Glutamatergic neuron (in vitro differentiated cells): ENCODE measurements at regions not wholly inside any gene's neighbourhood (a gene's known extent, or its start where the extent isn't known, plus 50 kb on each side); places are given as distances from the start of the nearest gene placed in this dataset.

Experiments
- DNase-seq: peaks from one replicate; pipeline ENCODE4 v3.0.0; 2022
- H3K27ac Mint-ChIP-seq: one replicate; pipeline ENCODE4 v1.8.0; 2020; ENCODE audit warnings: mild to moderate bottlenecking, mixed read lengths, inconsistent platforms; ENCODE audit not compliant: unreplicated experiment
- H3K27me3 Mint-ChIP-seq: one replicate; pipeline ENCODE4 v1.8.0; 2020; ENCODE audit warnings: mild to moderate bottlenecking, moderate library complexity, mixed read lengths, inconsistent platforms; ENCODE audit not compliant: unreplicated experiment
- H3K36me3 Mint-ChIP-seq: one replicate; pipeline ENCODE4 v1.8.0; 2020; ENCODE audit warnings: mild to moderate bottlenecking, mixed read lengths, inconsistent platforms; ENCODE audit not compliant: unreplicated experiment
- H3K4me1 Mint-ChIP-seq: one replicate; pipeline ENCODE4 v1.8.0; 2020; ENCODE audit warnings: mild to moderate bottlenecking, low read depth, mixed read lengths, inconsistent platforms; ENCODE audit not compliant: unreplicated experiment
- H3K4me3 Mint-ChIP-seq: one replicate; pipeline ENCODE4 v1.8.0; 2020; ENCODE audit warnings: mild to moderate bottlenecking, mixed read lengths, inconsistent platforms; ENCODE audit not compliant: unreplicated experiment
- H3K9me3 Mint-ChIP-seq: one replicate; pipeline ENCODE4 v1.8.0; 2020; ENCODE audit warnings: mild to moderate bottlenecking, moderate library complexity, mixed read lengths, inconsistent platforms; ENCODE audit not compliant: unreplicated experiment
- TF ChIP-seq, protein P1 (sequence below): fragments of 200-600 bp; sonication (generic); IDR thresholded peaks from one replicate; pipeline ENCODE4 v1.5.0; 2021; ENCODE audit not compliant: partially characterized antibody, unreplicated experiment

DNA sequence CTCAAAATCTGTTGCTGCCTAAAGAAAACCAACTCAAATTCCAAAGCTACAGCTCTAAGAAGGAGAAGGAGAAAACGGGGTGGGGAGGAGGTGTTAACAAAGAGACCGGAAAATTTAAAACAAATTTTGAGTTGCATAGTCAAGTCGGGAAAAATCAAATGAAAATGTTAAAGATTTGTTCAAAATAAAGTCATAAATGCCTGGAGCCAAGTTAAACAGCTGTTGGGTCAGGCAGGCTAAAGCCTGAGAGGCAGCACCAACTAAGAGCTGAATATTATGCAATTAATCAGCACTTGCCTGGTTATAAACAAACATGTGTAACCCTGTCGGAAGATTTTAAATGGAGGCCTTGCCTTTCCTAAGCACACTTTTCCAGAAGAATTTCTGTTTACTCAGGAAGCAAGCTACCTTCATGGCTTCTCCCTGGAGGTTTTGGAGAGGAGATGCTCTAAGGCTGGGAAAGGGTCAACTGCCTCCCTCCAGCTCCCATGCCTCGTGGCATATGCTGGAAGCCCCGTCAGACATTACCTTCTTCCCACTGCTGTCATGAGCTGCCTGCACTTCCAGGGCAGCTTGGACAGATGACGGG is 270.5 kb downstream of the DMRT2 start:
- TF ChIP-seq, protein P1, sequence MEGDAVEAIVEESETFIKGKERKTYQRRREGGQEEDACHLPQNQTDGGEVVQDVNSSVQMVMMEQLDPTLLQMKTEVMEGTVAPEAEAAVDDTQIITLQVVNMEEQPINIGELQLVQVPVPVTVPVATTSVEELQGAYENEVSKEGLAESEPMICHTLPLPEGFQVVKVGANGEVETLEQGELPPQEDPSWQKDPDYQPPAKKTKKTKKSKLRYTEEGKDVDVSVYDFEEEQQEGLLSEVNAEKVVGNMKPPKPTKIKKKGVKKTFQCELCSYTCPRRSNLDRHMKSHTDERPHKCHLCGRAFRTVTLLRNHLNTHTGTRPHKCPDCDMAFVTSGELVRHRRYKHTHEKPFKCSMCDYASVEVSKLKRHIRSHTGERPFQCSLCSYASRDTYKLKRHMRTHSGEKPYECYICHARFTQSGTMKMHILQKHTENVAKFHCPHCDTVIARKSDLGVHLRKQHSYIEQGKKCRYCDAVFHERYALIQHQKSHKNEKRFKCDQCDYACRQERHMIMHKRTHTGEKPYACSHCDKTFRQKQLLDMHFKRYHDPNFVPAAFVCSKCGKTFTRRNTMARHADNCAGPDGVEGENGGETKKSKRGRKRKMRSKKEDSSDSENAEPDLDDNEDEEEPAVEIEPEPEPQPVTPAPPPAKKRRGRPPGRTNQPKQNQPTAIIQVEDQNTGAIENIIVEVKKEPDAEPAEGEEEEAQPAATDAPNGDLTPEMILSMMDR, result no peak

DNA sequence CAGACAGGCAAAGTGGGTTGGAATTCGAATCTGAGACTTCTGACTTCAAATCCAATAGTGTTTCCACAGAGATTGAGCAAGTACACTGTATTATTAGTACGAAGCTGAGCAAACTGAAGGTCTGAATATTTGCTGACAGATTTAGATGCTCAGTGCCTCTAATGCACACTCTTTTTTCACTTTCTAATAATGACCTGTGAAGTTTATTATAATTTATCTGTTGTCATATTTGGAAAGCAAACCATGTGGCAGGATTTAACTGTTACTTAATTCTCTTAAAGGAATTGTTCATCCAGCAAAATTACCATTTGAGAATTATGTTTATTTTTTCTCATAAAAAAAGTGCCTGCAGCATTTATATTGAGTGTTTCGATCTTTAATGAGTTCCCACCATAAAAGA is 277.3 kb downstream of the DMRT2 start:
- no peak for DNase-seq
- Mint-ChIP-seq H3K4me1 (no peaks in the 10 kb centered on the region), H3K27ac (no peak overlapping the region), H3K27me3 (no peaks in the 10 kb centered on the region), H3K36me3 (no peaks in the 10 kb centered on the region), H3K9me3 (no peaks in the 10 kb centered on the region), H3K4me3 (no peak overlapping the region)
- TF ChIP-seq, protein P1, result no peak

More for the DNA sequence above, 270.5 kb downstream of the DMRT2 start:
- Mint-ChIP-seq H3K9me3 (no peaks in the 10 kb centered on the region), H3K4me1 (peaks cover 4% of the 10 kb centered on the region), H3K27me3 (no peaks in the 10 kb centered on the region), H3K4me3 (no peak overlapping the region), H3K36me3 (no peaks in the 10 kb centered on the region), H3K27ac (no peak overlapping the region)
- no peak for DNase-seq

DNA sequence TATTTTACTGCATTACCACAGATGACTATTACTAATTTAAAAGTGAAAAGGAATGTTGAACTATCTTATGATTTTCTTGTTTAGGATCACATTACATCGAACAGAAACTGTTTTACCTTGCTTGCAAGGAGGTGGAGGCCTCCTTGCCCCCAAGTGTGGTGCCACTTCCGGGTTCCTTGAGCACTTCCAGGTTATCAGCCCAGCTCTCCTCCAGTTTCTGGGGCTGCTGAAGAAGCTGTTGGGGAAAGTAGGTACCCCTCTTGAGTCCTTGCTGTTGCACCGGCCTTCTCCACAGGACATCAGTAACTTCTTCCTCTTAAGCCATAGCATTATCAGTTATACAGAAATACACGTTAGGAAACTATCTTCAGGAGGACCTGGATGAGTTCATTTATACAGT is 278.2 kb downstream of the DMRT2 start:
- Mint-ChIP-seq H3K9me3 (no peaks in the 10 kb centered on the region), H3K27me3 (no peaks in the 10 kb centered on the region)

DNA sequence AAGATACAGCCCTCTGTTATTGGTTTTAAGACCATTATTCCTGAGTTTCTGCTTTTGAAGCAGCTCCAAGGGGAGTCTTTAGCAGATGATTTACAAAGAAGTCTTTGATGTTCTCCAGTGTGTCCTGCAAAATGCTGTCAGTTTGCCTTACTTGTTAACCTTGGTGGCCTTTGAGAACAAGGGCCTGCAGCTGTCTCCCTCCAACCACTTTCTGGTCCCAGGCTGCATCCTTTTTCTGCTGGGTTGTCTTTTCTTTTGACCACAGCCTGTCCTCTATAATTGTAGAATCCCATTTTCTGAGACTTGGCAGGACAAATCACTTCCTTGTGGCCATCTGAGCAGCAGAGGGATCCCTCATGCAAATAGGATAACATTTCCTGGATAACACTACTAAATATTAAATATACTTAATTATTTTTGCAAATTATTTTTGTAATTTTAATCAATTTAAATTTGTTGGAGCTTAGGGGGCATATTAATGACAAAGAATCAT is 281.4 kb downstream of the DMRT2 start:
- H3K36me3 Mint-ChIP-seq, result no peaks in the 10 kb centered on the region
- no peak for DNase-seq
- H3K9me3 Mint-ChIP-seq, result no peaks in the 10 kb centered on the region
- TF ChIP-seq, protein P1, result no peak
- H3K4me1 Mint-ChIP-seq, result no peaks in the 10 kb centered on the region
- H3K27ac Mint-ChIP-seq, result no peak overlapping the region
- H3K4me3 Mint-ChIP-seq, result no peak overlapping the region
- H3K27me3 Mint-ChIP-seq, result no peaks in the 10 kb centered on the region

More for the DNA sequence above, 278.2 kb downstream of the DMRT2 start:
- Mint-ChIP-seq H3K36me3 (no peaks in the 10 kb centered on the region), H3K4me1 (no peaks in the 10 kb centered on the region), H3K27ac (no peak overlapping the region), H3K4me3 (no peak overlapping the region)
- TF ChIP-seq, protein P1, result no peak
- DNase-seq, result no peak

DNA sequence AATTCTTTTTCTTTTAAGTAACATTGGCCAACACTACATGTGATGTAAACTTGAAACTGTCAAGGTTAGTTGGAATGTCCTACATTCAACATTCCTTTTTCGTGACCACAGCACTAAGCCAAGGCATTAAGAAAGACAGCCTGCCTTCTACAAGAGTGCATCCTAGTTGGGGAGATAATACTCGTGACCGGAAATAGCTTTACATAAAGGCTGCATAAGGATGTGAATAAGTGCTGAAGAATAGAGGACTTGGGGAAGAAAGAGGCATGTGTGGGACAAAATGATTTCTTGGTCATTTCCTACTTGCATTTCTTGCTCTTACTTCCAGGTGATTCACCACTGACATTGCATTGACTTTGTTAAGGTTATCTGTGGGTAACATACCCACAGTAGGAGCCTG is 282.0 kb downstream of the DMRT2 start:
- Mint-ChIP-seq H3K9me3 (no peaks in the 10 kb centered on the region), H3K4me3 (no peak overlapping the region), H3K27me3 (no peaks in the 10 kb centered on the region), H3K36me3 (no peaks in the 10 kb centered on the region), H3K4me1 (no peaks in the 10 kb centered on the region), H3K27ac (no peak overlapping the region)
- DNase-seq, result no peak
- TF ChIP-seq, protein P1, result no peak
